ENCODE measurements at regions not wholly inside any gene's neighbourhood (a gene's known extent, or its start where the extent isn't known, plus 50 kb on each side); places are given as distances from the start of the nearest gene placed in this dataset.

GRCh38 chr2:71988170-71988569, 159.5 kb downstream of the CYP26B1 start:
- no peak overlapping the region for H3K27ac ChIP-seq
- no peaks in the 10 kb centered on the region for H3K4me1 ChIP-seq
- no peak for ATAC-seq
- 70 to 86% (median 77%) methylated on average over 2 of the region's 2 CpGs for WGBS, 4 donors
- H3K9me3 ChIP-seq = peaks cover 0 to 11% (median 0%) of the 10 kb centered on the region in 12 donors
- no peak for DNase-seq
- no peaks in the 10 kb centered on the region for H3K27me3 ChIP-seq
- intact Hi-C loops (cut with DNase I) = no loop called here
- H3K36me3 ChIP-seq = no peaks in the 10 kb centered on the region
- TF ChIP-seq POLR2A (IDR thresholded peaks at IDR 0.05) (no peak), CTCF (IDR thresholded peaks at IDR 0.05) (no peak)
- no peak overlapping the region for H3K4me3 ChIP-seq

GRCh38 chr2:71976685-71977084, 171.0 kb downstream of the CYP26B1 start:
- TF ChIP-seq CTCF (IDR thresholded peaks at IDR 0.05) (no peak), POLR2A (IDR thresholded peaks at IDR 0.05) (no peak)
- WGBS, 4 donors = 64 to 82% (median 79%) methylated on average over 1 of the region's 1 CpG
- intact Hi-C loops (cut with DNase I) = no loop called here
- Histone ChIP-seq H3K36me3 (no peaks in the 10 kb centered on the region), H3K9me3 (peaks cover 0 to 23% (median 3%) of the 10 kb centered on the region in 12 donors), H3K4me3 (no peak overlapping the region), H3K4me1 (no peaks in the 10 kb centered on the region), H3K27me3 (peaks cover 0 to 21% (median 0%) of the 10 kb centered on the region in 9 donors), H3K27ac (no peak overlapping the region)
- ATAC-seq (no peak), DNase-seq (no peak)

- Histone ChIP-seq H3K9me3 (peaks cover 0 to 17% (median 3%) of the 10 kb centered on the region in 12 donors), H3K36me3 (no peaks in the 10 kb centered on the region), H3K4me1 (no peaks in the 10 kb centered on the region), H3K4me3 (no peak overlapping the region), H3K27me3 (peaks cover 0 to 22% (median 0%) of the 10 kb centered on the region in 9 donors), H3K27ac (no peak overlapping the region)
- intact Hi-C loops (cut with DNase I) = no loop called here
- no peak for ATAC-seq
- TF ChIP-seq POLR2A (IDR thresholded peaks at IDR 0.05) = no peak
- no peak for TF ChIP-seq CTCF (IDR thresholded peaks at IDR 0.05)
- no peak for DNase-seq
Observed at GRCh38 chr2:71974846-71975245, 172.8 kb downstream of the CYP26B1 start.

GRCh38 chr2:71971493-71971892, 176.2 kb downstream of the CYP26B1 start:
- ATAC-seq (no peak), DNase-seq (no peak)
- peaks cover 0 to 22% (median 0%) of the 10 kb centered on the region in 9 donors for H3K27me3 ChIP-seq
- no peak overlapping the region for H3K27ac ChIP-seq
- H3K9me3 ChIP-seq = no peaks in the 10 kb centered on the region
- H3K4me1 ChIP-seq = no peaks in the 10 kb centered on the region
- TF ChIP-seq CTCF (IDR thresholded peaks at IDR 0.05) = no peak
- TF ChIP-seq POLR2A (IDR thresholded peaks at IDR 0.05) = no peak
- no peak overlapping the region for H3K4me3 ChIP-seq
- WGBS, 4 donors = 62 to 69% (median 65%) methylated on average over 4 of the region's 4 CpGs
- intact Hi-C loops (cut with DNase I) = no loop called here
- H3K36me3 ChIP-seq = no peaks in the 10 kb centered on the region

Measured in heart left ventricle (tissue), 16 donors.